Vagina (tissue), 2 donors: ENCODE measurements at regions not wholly inside any gene's neighbourhood (a gene's known extent, or its start where the extent isn't known, plus 50 kb on each side); places are given as distances from the start of the nearest gene placed in this dataset.

Experiments
- CTCF ChIP-seq, 3 experiments: fragments of 450-650 bp in 2 of 3; fragments of 200-600 bp in 1 of 3; sonication (generic) in 1 of 3; IDR thresholded peaks; one replicate each; pipeline ENCODE4 v1.5.1; 2017 to 2019; ENCODE audit warnings: antibody characterized with exemption in 3 of 3, mild to moderate bottlenecking in 2 of 3, moderate library complexity in 2 of 3
- POLR2AphosphoS5 ChIP-seq, 2 donors: sonication (generic); formaldehyde crosslinking; IDR thresholded peaks; one replicate each; pipeline ENCODE4 v1.9.0; 2017; ENCODE audit warnings: antibody characterized with exemption in 2 of 2, mild to moderate bottlenecking in 2 of 2, low read depth in 1 of 2; ENCODE audit not compliant: insufficient read depth in 1 of 2

- TF ChIP-seq CTCF (IDR thresholded peaks at IDR 0.05) (no peak), POLR2AphosphoS5 (IDR thresholded peaks at IDR 0.05; ENCODE audit: insufficient read depth in 1 of 2, low read depth in 1 of 2) (no peak)
Observed at GRCh38 chr9:85339338-85339737, 402.4 kb downstream of the AGTPBP1 start.
